NCI-H1436 (cell line): ENCODE measurements at regions not wholly inside any gene's neighbourhood (a gene's known extent, or its start where the extent isn't known, plus 50 kb on each side); places are given as distances from the start of the nearest gene placed in this dataset.
A peak's percentile ranks its signal among the peaks of the same experiment; 100 is the strongest.
"Not testable (repeated sequence)": the region's sequence is repeated elsewhere in the genome, so short reads cannot be mapped to it uniquely, and the experiment has no call there.

ENCODE experiments used
- DNase-seq: peaks from one replicate; lab custom pipeline; 2025; lab: John Stamatoyannopoulos, UW

- DNase-seq, result no peak
Measured at GRCh38 chr2:155021618-155022017, 323.1 kb downstream of the KCNJ3 start.

GRCh38 chr2:155020246-155020645 lies 321.8 kb downstream of the KCNJ3 start:
- no peak for DNase-seq

- DNase-seq, result no peak
Measured at GRCh38 chr2:155010925-155011324, 312.4 kb downstream of the KCNJ3 start.

- no peak for DNase-seq
Measured at GRCh38 chr2:154995361-154995760, 296.9 kb downstream of the KCNJ3 start.

- DNase-seq, result no peak
Measured at GRCh38 chr2:154992826-154993225, 294.3 kb downstream of the KCNJ3 start.

- DNase-seq, result no peak
Measured at GRCh38 chr2:154978710-154979109, 280.2 kb downstream of the KCNJ3 start.

- DNase-seq, result no peak
Measured at GRCh38 chr2:154978244-154978643, 279.7 kb downstream of the KCNJ3 start.

- DNase-seq, result no peak
Measured at GRCh38 chr2:154974041-154974440, 275.5 kb downstream of the KCNJ3 start.

GRCh38 chr2:154963511-154963910 lies 265.0 kb downstream of the KCNJ3 start:
- DNase-seq, result no peak

- DNase-seq, result no peak
Measured at GRCh38 chr2:154961676-154962075, 263.2 kb downstream of the KCNJ3 start.

GRCh38 chr2:154960802-154961583 lies 262.5 kb downstream of the KCNJ3 start:
- no peak for DNase-seq

- DNase-seq, result peak; percentile 50
Measured at GRCh38 chr2:154952346-154952980, 254.0 kb downstream of the KCNJ3 start.

GRCh38 chr2:154947416-154947815 lies 248.9 kb downstream of the KCNJ3 start:
- not testable (repeated sequence) for DNase-seq

- no peak for DNase-seq
Measured at GRCh38 chr2:154945984-154946383, 247.5 kb downstream of the KCNJ3 start.

GRCh38 chr2:154941379-154941778 lies 242.9 kb downstream of the KCNJ3 start:
- no peak for DNase-seq

- no peak for DNase-seq
Measured at GRCh38 chr2:154934213-154934612, 235.7 kb downstream of the KCNJ3 start.

GRCh38 chr2:154924531-154924930 lies 226.0 kb downstream of the KCNJ3 start:
- no peak for DNase-seq

- no peak for DNase-seq
Measured at GRCh38 chr2:154914561-154914960, 216.1 kb downstream of the KCNJ3 start.

- peak; percentile 37 for DNase-seq
Measured at GRCh38 chr2:154912215-154912614, 213.7 kb downstream of the KCNJ3 start.

GRCh38 chr2:154911729-154912128 lies 213.2 kb downstream of the KCNJ3 start:
- no peak for DNase-seq

- no peak for DNase-seq
Measured at GRCh38 chr2:154910701-154911100, 212.2 kb downstream of the KCNJ3 start.

- no peak for DNase-seq
Measured at GRCh38 chr2:154908327-154908726, 209.8 kb downstream of the KCNJ3 start.
